Thyroid gland (tissue), 4 donors: ENCODE measurements at regions not wholly inside any gene's neighbourhood (a gene's known extent, or its start where the extent isn't known, plus 50 kb on each side); places are given as distances from the start of the nearest gene placed in this dataset.

Experiments used
- POLR2A ChIP-seq, 2 donors: fragments of 450-650 bp; IDR thresholded peaks; one replicate each; pipeline ENCODE4 v1.6.1; 2017; ENCODE audit warnings: antibody characterized with exemption in 2 of 2, mild to moderate bottlenecking in 2 of 2, moderate library complexity in 1 of 2
- TF ChIP-seq, protein P1 (sequence below), 6 experiments: fragments of 200-600 bp in 3 of 6; fragments of 450-650 bp in 3 of 6; sonication (generic) in 3 of 6; IDR thresholded peaks; one replicate each; pipeline ENCODE4 v1.5.1; 2016 to 2019; ENCODE audit warnings: antibody characterized with exemption in 6 of 6, mild to moderate bottlenecking in 2 of 6, inconsistent platforms in 1 of 6, moderate library complexity in 1 of 6

DNA sequence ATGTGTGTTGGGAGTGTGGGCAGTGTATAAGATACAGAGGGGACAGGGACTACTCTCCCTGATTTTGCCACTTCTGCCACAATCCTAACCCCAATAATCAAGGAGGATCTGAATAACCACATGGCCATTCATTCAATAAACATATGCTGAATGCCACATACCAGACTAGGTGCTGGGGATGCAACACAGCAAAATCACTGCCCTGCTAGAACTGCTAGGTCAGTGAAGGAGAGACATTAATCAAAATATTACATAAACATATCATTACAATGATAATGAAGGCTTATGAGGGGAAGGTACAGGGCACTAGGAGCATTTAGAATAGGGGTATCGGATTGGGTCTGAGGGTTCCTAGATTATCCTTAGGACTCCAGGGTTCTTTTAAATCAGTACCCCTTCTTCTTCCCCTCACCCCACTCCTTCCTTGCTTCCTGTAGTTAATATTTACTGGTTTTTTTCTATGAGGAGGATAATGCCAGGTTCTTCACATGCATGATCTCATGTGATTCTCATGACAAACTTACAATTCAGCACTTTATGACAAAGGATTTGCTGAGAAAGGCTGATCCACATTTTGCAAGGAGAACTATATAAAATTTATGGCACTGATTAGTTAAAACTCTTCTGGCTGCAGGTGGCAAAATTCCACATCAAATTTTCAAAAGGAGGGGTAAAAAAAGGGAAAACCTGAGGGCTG, 56.4 kb upstream of the PCBP1 start:
- TF ChIP-seq, protein P1, sequence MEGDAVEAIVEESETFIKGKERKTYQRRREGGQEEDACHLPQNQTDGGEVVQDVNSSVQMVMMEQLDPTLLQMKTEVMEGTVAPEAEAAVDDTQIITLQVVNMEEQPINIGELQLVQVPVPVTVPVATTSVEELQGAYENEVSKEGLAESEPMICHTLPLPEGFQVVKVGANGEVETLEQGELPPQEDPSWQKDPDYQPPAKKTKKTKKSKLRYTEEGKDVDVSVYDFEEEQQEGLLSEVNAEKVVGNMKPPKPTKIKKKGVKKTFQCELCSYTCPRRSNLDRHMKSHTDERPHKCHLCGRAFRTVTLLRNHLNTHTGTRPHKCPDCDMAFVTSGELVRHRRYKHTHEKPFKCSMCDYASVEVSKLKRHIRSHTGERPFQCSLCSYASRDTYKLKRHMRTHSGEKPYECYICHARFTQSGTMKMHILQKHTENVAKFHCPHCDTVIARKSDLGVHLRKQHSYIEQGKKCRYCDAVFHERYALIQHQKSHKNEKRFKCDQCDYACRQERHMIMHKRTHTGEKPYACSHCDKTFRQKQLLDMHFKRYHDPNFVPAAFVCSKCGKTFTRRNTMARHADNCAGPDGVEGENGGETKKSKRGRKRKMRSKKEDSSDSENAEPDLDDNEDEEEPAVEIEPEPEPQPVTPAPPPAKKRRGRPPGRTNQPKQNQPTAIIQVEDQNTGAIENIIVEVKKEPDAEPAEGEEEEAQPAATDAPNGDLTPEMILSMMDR (IDR thresholded peaks at IDR 0.05): no peak
- no peak for TF ChIP-seq POLR2A (IDR thresholded peaks at IDR 0.05)
